NCI-H1417 (cell line): ENCODE measurements at regions not wholly inside any gene's neighbourhood (a gene's known extent, or its start where the extent isn't known, plus 50 kb on each side); places are given as distances from the start of the nearest gene placed in this dataset.

Experiments
- DNase-seq, 3 experiments: peaks; one replicate each; lab custom pipeline; 2025; lab: John Stamatoyannopoulos, UW

DNA sequence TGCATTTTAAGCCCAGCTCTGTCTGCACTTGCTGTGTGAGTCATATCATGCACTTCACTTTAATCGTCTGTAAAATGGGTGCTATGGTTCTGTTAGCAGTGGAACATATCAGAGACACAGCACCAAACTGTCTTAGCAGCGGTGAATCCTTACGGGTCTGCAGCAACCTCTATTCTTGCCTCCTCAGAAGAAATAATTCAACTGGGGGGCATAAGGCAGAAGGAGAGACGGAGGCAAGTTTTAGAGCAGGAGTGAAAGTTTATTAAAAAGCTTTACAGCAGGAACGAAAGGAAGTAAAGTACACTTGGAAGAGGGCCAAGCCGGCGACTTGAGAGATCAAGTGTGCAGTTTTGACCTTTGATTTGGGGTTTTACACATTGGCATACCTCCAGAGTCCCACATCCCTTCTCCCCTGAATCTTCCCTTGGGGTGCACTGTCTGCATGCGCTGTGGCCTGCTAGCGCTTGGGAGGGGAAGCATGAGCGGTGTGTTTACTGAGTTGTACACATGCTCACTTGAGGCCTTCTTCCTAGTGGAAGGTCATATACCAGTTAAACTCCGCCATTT lies 109.8 kb downstream of the DDX1 start:
- no peak for DNase-seq

GRCh38 chr2:15701991-15702390 lies 110.3 kb downstream of the DDX1 start:
- no peak for DNase-seq

DNA sequence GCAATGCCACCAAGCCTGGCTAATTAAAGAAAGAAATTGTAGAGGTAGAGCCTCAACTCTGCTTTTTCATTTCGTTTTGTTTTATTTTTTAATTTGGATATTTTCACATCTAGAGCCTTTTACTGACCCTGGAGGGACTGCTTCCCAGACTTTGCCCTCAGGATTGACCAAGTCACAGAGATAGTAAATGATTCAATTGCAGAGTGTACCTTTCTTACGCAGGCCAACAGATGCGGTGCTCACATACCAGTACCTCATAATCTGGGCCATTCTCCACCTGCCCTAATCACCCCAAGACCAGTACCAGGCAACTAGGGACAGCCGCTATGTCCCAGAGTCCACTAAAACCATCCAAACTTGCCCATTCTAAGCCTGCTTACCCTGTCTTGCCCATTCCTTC lies 110.8 kb downstream of the DDX1 start:
- DNase-seq, result no peak

DNA sequence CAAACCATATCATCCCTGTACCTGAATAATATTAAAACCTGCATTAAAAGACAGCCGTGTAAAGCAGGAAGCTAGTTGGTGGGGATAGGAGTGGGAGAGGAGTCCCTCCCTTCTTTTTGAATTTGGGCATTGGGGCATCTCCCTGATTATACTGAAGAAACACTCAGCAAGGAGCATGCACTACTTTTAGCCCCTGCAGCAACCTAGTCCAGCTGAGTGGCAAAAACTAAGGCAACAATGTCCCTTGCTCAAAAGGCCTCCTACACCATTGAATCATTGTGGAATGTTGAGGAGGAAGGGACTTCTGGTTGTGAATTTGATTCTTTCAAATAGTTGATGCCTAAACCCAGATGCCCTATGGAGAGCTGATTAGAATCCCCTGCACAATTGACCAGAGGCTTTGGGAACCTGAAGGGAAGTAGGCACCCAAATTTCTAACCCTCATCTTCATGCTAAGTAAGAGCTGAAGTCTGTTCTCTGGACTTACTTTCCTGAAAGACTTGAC lies 111.7 kb downstream of the DDX1 start:
- no peak for DNase-seq

- DNase-seq, result no peak
Observed at GRCh38 chr2:15704086-15704787, 112.6 kb downstream of the DDX1 start.

GRCh38 chr2:15704788-15705115 lies 113.1 kb downstream of the DDX1 start:
- DNase-seq, result no peak

DNA sequence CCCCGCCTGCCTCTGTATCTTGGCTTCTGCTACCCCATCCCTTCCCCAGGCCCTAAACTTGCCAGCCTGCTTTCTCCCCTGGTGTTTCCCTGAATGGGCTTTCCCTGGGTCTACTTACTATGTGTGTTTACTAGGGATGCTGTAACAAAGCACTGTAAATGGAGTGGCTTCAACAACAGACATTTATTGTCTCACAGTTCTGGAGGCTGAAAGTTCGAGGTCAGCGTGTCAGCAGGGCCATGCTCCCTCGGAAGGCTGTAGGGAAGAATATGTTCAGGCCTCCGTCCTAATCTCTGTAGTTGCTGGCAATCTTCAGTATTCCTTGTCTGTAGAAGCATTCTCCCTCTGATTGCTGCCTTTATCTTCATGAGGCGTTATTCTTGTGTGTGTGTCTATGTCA lies 113.6 kb downstream of the DDX1 start:
- no peak for DNase-seq

DNA sequence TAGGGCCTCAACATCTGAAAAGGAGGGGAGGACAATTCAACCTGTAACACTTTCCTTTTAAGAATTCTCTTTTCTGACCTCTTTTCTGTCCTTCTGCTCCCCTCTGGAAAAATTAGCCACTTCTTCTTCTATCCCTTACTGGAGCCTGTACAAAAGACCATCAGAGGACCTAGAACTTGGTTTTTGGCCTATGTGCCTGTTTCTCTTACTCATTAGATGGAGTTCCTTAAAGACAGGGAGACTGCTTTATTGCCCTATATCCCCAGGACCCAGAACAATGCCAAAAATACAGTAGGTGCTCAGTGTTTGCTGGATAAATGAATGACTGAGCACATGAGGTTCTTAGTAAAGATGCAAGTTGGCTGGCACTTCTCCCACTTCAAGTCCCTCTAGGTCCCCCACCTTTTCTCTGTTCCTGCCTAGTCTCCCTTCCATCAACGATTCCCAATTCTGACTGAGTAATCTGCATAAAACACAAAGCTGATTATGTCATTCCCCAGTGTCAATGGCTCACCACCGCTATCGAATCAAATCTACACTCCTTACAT lies 114.2 kb downstream of the DDX1 start:
- no peak for DNase-seq

- DNase-seq, result no peak
Observed at GRCh38 chr2:15706424-15706823, 114.8 kb downstream of the DDX1 start.

GRCh38 chr2:15706986-15707632 lies 115.4 kb downstream of the DDX1 start:
- no peak for DNase-seq

GRCh38 chr2:15708161-15708560 lies 116.5 kb downstream of the DDX1 start:
- no peak for DNase-seq

DNA sequence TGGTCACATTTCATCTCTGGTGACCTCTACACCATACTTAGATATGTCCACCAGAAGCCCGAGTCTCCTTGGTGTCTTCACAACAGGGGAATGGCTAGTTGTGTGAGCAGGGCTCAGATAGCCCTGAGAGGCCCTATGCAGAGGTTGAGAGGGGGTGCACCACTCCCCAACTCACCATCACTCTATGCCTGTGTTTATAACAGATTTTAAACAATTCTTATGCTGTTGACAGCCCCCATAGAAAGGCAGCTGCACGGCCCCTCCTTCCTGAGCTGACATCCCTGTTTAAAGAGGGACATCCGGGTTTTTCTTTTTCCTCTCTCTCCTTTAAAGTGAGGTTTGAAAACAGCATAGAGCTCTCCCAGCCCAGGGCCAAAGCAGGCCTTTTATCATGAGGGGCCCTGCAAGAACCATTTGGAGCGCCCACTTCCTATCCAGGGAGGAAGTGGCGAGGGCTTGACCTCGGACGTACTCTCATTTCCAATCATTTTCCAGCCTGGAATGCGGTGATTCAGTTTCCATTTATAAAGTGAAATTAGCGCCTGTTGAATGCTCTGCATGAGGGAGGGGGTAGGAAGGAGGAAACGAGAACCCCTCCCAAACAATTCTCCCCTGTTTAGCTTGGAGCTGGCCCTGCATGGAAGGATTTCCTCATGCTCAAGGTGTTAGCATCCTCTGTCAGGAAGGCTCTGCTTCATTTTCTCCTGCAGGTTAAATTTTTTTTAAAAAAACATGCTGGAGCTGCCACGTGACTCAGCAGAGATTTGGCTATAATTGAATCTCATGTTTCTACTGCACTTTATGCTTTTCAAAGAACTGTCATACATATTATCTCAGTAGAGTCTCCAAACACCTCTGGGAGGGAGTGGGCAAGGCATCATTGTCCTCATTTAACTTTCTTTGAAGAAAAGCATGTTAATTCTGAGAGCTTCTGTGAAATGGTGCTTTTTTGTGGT lies 117.5 kb downstream of the DDX1 start:
- DNase-seq, result no peak

GRCh38 chr2:15711126-15711860 lies 119.6 kb downstream of the DDX1 start:
- DNase-seq, result no peak

- no peak for DNase-seq
Observed at GRCh38 chr2:15712551-15713342, 121.1 kb downstream of the DDX1 start.

DNA sequence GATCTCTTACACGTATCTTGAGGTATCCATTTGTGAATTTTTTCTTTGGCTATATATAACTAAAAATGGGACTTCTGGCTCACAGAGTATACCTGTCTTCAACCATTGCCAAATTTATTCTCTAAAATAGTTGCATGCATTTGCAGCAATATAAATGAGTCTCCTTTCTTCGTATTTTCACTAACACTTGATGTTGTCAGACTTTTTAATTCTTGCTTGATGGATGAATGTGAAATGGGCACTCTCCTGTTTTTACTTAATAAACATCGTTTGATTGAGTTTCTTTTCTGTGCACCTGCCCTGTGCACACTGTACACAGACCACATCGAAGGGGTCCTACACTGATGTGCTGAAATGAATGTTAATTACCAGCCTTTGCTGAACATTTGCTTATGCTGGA lies 121.8 kb downstream of the DDX1 start:
- DNase-seq, result no peak

DNA sequence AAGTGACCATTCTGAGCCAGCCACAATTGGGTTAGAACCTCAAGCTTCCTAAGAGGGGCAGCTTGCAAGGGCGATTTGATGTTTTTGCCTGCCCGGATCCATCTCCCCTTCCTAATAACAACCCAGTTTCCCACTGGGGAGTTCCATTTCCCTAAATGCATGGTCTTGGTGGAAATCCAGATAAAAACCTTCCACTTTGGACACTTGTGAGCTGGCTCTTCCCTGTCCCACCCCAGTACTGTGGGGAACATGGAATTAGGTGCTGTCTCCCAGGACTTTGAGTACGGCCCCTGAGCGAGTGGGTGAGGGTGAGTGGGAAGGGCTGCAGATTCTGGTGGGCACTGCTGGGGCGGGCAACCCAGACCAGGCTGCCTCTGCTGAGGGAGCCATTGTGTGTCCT lies 122.3 kb downstream of the DDX1 start:
- DNase-seq, result no peak

DNA sequence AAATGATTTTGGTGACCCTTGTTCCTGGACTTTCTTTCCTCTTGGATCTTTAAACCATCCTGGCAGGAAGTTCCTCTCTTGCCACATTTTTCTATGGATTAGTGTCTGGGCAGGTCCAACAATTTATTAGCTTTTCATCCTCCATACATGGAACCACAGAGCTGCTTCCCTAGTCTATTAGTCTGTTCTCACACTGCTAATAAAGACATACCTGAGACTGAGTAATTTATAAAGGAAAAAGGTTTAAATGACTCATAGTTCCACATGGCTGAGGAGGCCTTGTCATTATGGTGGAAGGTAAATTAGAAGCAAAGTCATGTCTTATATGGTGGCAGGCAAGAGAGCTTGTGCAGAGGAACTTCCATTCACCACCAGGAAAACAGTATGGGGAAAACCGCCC lies 122.9 kb downstream of the DDX1 start:
- DNase-seq, result no peak

DNA sequence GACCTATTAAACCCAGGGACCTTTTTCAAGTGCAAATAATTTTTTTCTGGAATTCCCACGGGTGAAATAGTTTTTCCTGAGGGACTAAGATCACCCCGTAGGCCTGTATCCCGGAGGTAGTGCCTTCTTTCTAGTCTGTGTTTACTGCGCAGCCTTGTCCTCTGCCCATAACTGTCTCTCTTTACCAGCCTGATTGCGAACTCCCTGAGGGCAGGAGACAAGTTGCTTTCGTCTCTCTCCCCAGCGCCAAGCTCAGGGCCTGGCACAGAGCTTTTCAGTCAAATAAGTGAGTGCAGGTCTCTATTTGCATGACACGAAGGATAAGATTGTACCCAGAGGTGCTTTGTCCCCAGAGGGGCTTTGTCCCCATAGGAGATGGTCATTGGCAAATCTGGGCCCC lies 123.9 kb downstream of the DDX1 start:
- DNase-seq, result no peak

GRCh38 chr2:15718103-15718943 lies 126.7 kb downstream of the DDX1 start:
- no peak for DNase-seq

DNA sequence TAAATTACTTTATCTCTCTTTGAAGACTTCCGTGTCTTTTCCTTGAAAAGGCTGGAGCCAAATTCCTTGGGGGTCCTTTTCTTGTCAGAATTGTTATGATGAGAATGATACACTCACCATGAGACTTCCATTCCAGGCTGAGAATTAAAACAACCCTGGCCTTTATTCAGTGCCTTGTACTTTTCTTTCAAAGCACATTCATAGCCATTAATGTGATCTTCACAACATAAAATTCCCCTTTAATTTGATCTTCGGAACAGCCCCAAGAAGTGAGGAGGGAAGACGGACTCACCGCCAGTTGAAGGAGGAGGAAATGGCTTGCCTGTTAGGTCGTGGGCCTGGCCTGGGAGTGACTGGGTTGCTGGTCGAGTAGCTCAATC lies 127.3 kb downstream of the DDX1 start:
- DNase-seq, result no peak
